Activated CD4-positive, alpha-beta memory T cell treated with anti-CD3 and anti-CD28 coated beads, Interleukin-2, amount 10 ng/mL, durations not matched to agents 7 days and 5 days (primary cell): ENCODE measurements at regions not wholly inside any gene's neighbourhood (a gene's known extent, or its start where the extent isn't known, plus 50 kb on each side); places are given as distances from the start of the nearest gene placed in this dataset.
"Not testable (repeated sequence)": the region's sequence is repeated elsewhere in the genome, so short reads cannot be mapped to it uniquely, and the experiment has no call there.

ENCODE experiments used
- CTCF ChIA-PET: fragments of 350-600 bp; sonication (Branson Sonifier 250); formaldehyde crosslinking; loops from one replicate; lab custom pipeline; 2021; ENCODE audit warnings: antibody characterized with exemption, inconsistent platforms; lab: Charles Lee
- POLR2A ChIA-PET: fragments of 350-600 bp; sonication (Branson Sonifier 250); formaldehyde crosslinking; loops from one replicate; lab custom pipeline; 2021; ENCODE audit warnings: antibody characterized with exemption; lab: Charles Lee
- DNase-seq: peaks from one replicate; pipeline ENCODE4 v3.0.0-alpha.2; 2020
- H3K27ac Mint-ChIP-seq: one replicate; pipeline ENCODE4 v1.8.0; 2021; ENCODE audit warnings: mild to moderate bottlenecking, mixed read lengths
- H3K27me3 Mint-ChIP-seq: one replicate; pipeline ENCODE4 v1.8.0; 2021; ENCODE audit warnings: mixed read lengths
- H3K36me3 Mint-ChIP-seq: one replicate; pipeline ENCODE4 v1.8.0; 2021; ENCODE audit warnings: low read depth, mixed read lengths
- H3K4me1 Mint-ChIP-seq: one replicate; pipeline ENCODE4 v1.8.0; 2021; ENCODE audit warnings: mixed read lengths
- H3K4me3 Mint-ChIP-seq: one replicate; pipeline ENCODE4 v1.8.0; 2021; ENCODE audit warnings: mild to moderate bottlenecking, mixed read lengths
- H3K9me3 Mint-ChIP-seq: one replicate; pipeline ENCODE4 v1.8.0; 2021; ENCODE audit warnings: mixed read lengths

- H3K4me3 Mint-ChIP-seq, result no peak overlapping the region
- no peak for DNase-seq
- no peak overlapping the region for H3K27ac Mint-ChIP-seq
- H3K9me3 Mint-ChIP-seq, result peaks cover 36% of the 10 kb centered on the region
- POLR2A ChIA-PET, result no interaction called here
- H3K27me3 Mint-ChIP-seq, result no peaks in the 10 kb centered on the region
- CTCF ChIA-PET, result no interaction called here
- H3K4me1 Mint-ChIP-seq, result no peaks in the 10 kb centered on the region
- H3K36me3 Mint-ChIP-seq, result peaks cover 53% of the 10 kb centered on the region
Observed at GRCh38 chr5:94017579-94017978, 276.2 kb upstream of the POU5F2 start.

GRCh38 chr5:94010814-94011213 is 269.4 kb upstream of the POU5F2 start:
- peaks cover 28% of the 10 kb centered on the region for H3K36me3 Mint-ChIP-seq
- no peak overlapping the region for H3K4me3 Mint-ChIP-seq
- ChIA-PET CTCF (no interaction called here), POLR2A (no interaction called here)
- no peaks in the 10 kb centered on the region for H3K27me3 Mint-ChIP-seq
- no peak overlapping the region for H3K27ac Mint-ChIP-seq
- DNase-seq, result no peak
- no peaks in the 10 kb centered on the region for H3K4me1 Mint-ChIP-seq
- peaks cover 21% of the 10 kb centered on the region for H3K9me3 Mint-ChIP-seq

- Mint-ChIP-seq H3K27me3 (no peaks in the 10 kb centered on the region), H3K9me3 (peaks cover 6% of the 10 kb centered on the region), H3K4me1 (no peaks in the 10 kb centered on the region), H3K36me3 (peaks cover 19% of the 10 kb centered on the region), H3K27ac (no peak overlapping the region), H3K4me3 (no peak overlapping the region)
- CTCF ChIA-PET, result no interaction called here
- DNase-seq, result no peak
- POLR2A ChIA-PET, result no interaction called here
Observed at GRCh38 chr5:94009161-94009560, 267.8 kb upstream of the POU5F2 start.

GRCh38 chr5:93998951-93999455 is 257.6 kb upstream of the POU5F2 start:
- ChIA-PET POLR2A (no interaction called here), CTCF (no interaction called here)
- H3K9me3 Mint-ChIP-seq, result peaks cover 5% of the 10 kb centered on the region
- no peak overlapping the region for H3K4me3 Mint-ChIP-seq
- no peaks in the 10 kb centered on the region for H3K27me3 Mint-ChIP-seq
- DNase-seq, result no peak
- no peak overlapping the region for H3K27ac Mint-ChIP-seq
- peaks cover 6% of the 10 kb centered on the region for H3K4me1 Mint-ChIP-seq
- H3K36me3 Mint-ChIP-seq, result peaks cover 12% of the 10 kb centered on the region

- no peak for DNase-seq
- ChIA-PET CTCF (no interaction called here), POLR2A (no interaction called here)
- Mint-ChIP-seq H3K9me3 (peaks cover 5% of the 10 kb centered on the region), H3K4me3 (no peak overlapping the region), H3K27me3 (no peaks in the 10 kb centered on the region), H3K4me1 (peaks cover 6% of the 10 kb centered on the region), H3K27ac (no peak overlapping the region), H3K36me3 (peaks cover 12% of the 10 kb centered on the region)
Observed at GRCh38 chr5:93997562-93997961, 256.2 kb upstream of the POU5F2 start.

- no peak for DNase-seq
- POLR2A ChIA-PET, result no interaction called here
- CTCF ChIA-PET, result no interaction called here
Observed at GRCh38 chr5:93995126-93995621, 253.8 kb upstream of the POU5F2 start.

GRCh38 chr5:93993161-93993560 is 251.8 kb upstream of the POU5F2 start:
- H3K4me1 Mint-ChIP-seq, result peaks cover 6% of the 10 kb centered on the region
- CTCF ChIA-PET, result no interaction called here

More at GRCh38 chr5:93995126-93995621, 253.8 kb upstream of the POU5F2 start:
- Mint-ChIP-seq H3K4me3 (no peak overlapping the region), H3K27me3 (no peaks in the 10 kb centered on the region), H3K27ac (no peak overlapping the region), H3K36me3 (peaks cover 7% of the 10 kb centered on the region), H3K9me3 (no peaks in the 10 kb centered on the region), H3K4me1 (peaks cover 6% of the 10 kb centered on the region)

GRCh38 chr5:93990504-93991070 is 249.2 kb upstream of the POU5F2 start:
- ChIA-PET POLR2A (no interaction called here), CTCF (no interaction called here)
- DNase-seq, result no peak
- no peak overlapping the region for H3K27ac Mint-ChIP-seq
- peaks cover 7% of the 10 kb centered on the region for H3K9me3 Mint-ChIP-seq
- peaks cover 15% of the 10 kb centered on the region for H3K36me3 Mint-ChIP-seq
- H3K4me3 Mint-ChIP-seq, result no peak overlapping the region
- peaks cover 5% of the 10 kb centered on the region for H3K4me1 Mint-ChIP-seq
- no peaks in the 10 kb centered on the region for H3K27me3 Mint-ChIP-seq

More at GRCh38 chr5:93993161-93993560, 251.8 kb upstream of the POU5F2 start:
- Mint-ChIP-seq H3K4me3 (no peak overlapping the region), H3K36me3 (peaks cover 7% of the 10 kb centered on the region), H3K27ac (no peak overlapping the region), H3K9me3 (peaks cover under 1% of the 10 kb centered on the region), H3K27me3 (no peaks in the 10 kb centered on the region)
- POLR2A ChIA-PET, result no interaction called here
- no peak for DNase-seq

- CTCF ChIA-PET, H3K27me3 Mint-ChIP-seq, DNase-seq, H3K4me1 Mint-ChIP-seq, H3K4me3 Mint-ChIP-seq, H3K9me3 Mint-ChIP-seq, POLR2A ChIA-PET, H3K27ac Mint-ChIP-seq: not testable (repeated sequence)
- H3K36me3 Mint-ChIP-seq, result peaks cover 14% of the 10 kb centered on the region
Observed at GRCh38 chr5:93985940-93986570, 244.7 kb upstream of the POU5F2 start.

GRCh38 chr5:93978222-93978621 is 236.8 kb upstream of the POU5F2 start:
- Mint-ChIP-seq H3K9me3 (peaks cover 31% of the 10 kb centered on the region), H3K4me1 (no peaks in the 10 kb centered on the region), H3K27ac (no peak overlapping the region), H3K4me3 (no peak overlapping the region), H3K27me3 (no peaks in the 10 kb centered on the region), H3K36me3 (peaks cover 19% of the 10 kb centered on the region)
- CTCF ChIA-PET, result no interaction called here
- no peak for DNase-seq
- POLR2A ChIA-PET, result no interaction called here

GRCh38 chr5:93967923-93968322 is 226.5 kb upstream of the POU5F2 start:
- no peak for DNase-seq
- POLR2A ChIA-PET, result no interaction called here
- peaks cover 5% of the 10 kb centered on the region for H3K9me3 Mint-ChIP-seq
- CTCF ChIA-PET, result no interaction called here
- no peak overlapping the region for H3K4me3 Mint-ChIP-seq
- no peaks in the 10 kb centered on the region for H3K4me1 Mint-ChIP-seq
- H3K27ac Mint-ChIP-seq, result no peak overlapping the region
- peaks cover 5% of the 10 kb centered on the region for H3K36me3 Mint-ChIP-seq
- H3K27me3 Mint-ChIP-seq, result no peaks in the 10 kb centered on the region

GRCh38 chr5:93964421-93964820 is 223.0 kb upstream of the POU5F2 start:
- Mint-ChIP-seq H3K27ac (no peak overlapping the region), H3K9me3 (no peaks in the 10 kb centered on the region), H3K4me1 (no peaks in the 10 kb centered on the region), H3K27me3 (no peaks in the 10 kb centered on the region), H3K36me3 (peaks cover 5% of the 10 kb centered on the region), H3K4me3 (no peak overlapping the region)
- ChIA-PET CTCF (no interaction called here), POLR2A (no interaction called here)
- no peak for DNase-seq

- H3K27me3 Mint-ChIP-seq, result no peaks in the 10 kb centered on the region
- H3K9me3 Mint-ChIP-seq, result no peaks in the 10 kb centered on the region
- H3K27ac Mint-ChIP-seq, result no peak overlapping the region
- CTCF ChIA-PET, result no interaction called here
- POLR2A ChIA-PET, result no interaction called here
- no peak for DNase-seq
- peaks cover 2% of the 10 kb centered on the region for H3K36me3 Mint-ChIP-seq
- H3K4me1 Mint-ChIP-seq, result no peaks in the 10 kb centered on the region
- H3K4me3 Mint-ChIP-seq, result no peak overlapping the region
Observed at GRCh38 chr5:93960042-93960441, 218.6 kb upstream of the POU5F2 start.

GRCh38 chr5:93956006-93956405 is 214.6 kb upstream of the POU5F2 start:
- H3K4me1 Mint-ChIP-seq, result no peaks in the 10 kb centered on the region
- ChIA-PET POLR2A (no interaction called here), CTCF (no interaction called here)

More at GRCh38 chr5:93956006-93956405, 214.6 kb upstream of the POU5F2 start:
- no peaks in the 10 kb centered on the region for H3K9me3 Mint-ChIP-seq
- no peak overlapping the region for H3K4me3 Mint-ChIP-seq
- peaks cover 7% of the 10 kb centered on the region for H3K36me3 Mint-ChIP-seq
- no peaks in the 10 kb centered on the region for H3K27me3 Mint-ChIP-seq
- H3K27ac Mint-ChIP-seq, result no peak overlapping the region
- no peak for DNase-seq
